B cell (primary cell): ENCODE measurements at regions not wholly inside any gene's neighbourhood (a gene's known extent, or its start where the extent isn't known, plus 50 kb on each side); places are given as distances from the start of the nearest gene placed in this dataset.

ENCODE experiments used
- ATAC-seq: fragments of 200-7000 bp; cut with Tn5 transposase; one replicate; pipeline ENCODE4 v1.10.0; 2021; ENCODE audit warnings: low read depth, mild to moderate bottlenecking, moderate number of reproducible peaks, moderate library complexity
- CTCF ChIA-PET: fragments of 350-600 bp; sonication (Branson Sonifier 250); formaldehyde crosslinking; loops from one replicate; lab custom pipeline; 2021; ENCODE audit warnings: antibody characterized with exemption, inconsistent platforms; lab: Charles Lee
- POLR2A ChIA-PET: fragments of 350-600 bp; sonication (Branson Sonifier 250); formaldehyde crosslinking; loops from one replicate; lab custom pipeline; 2021; ENCODE audit warnings: antibody characterized with exemption; lab: Charles Lee
- DNase-seq: peaks from one replicate; pipeline ENCODE4 v3.0.0; 2013
- H2AFZ ChIP-seq: 2 replicates; pipeline ENCODE4 v1.6.1; 2012; ENCODE audit warnings: mild to moderate bottlenecking, low read depth, low read length; ENCODE audit not compliant: insufficient read depth, poor library complexity, severe bottlenecking
- H3K27ac ChIP-seq, 2 donors: 1 replicate in 1 of 2; 2 replicates in 1 of 2; pipeline ENCODE4 v1.5.1; 2012 to 2013; ENCODE audit warnings: low read length in 2 of 2, mild to moderate bottlenecking in 2 of 2, moderate library complexity in 1 of 2
- H3K27me3 ChIP-seq, 4 experiments: fragments of 200-600 bp in 1 of 4; sonication (generic) in 1 of 4; replicated peaks in 1 of 4; 1 replicate in 2 of 4; 2 replicates in 2 of 4; pipeline versions ENCODE4 v1.6.1 to v1.7.0; 2013 to 2016; ENCODE audit warnings: low read length in 3 of 4, mild to moderate bottlenecking in 2 of 4, mixed read lengths in 1 of 4, moderate library complexity in 1 of 4; ENCODE audit not compliant: insufficient read depth in 4 of 4, control insufficient read depth in 3 of 4; ENCODE audit errors: control extremely low read depth in 1 of 4
- H3K36me3 ChIP-seq, 2 experiments: replicated peaks in 1 of 2; 1 replicate in 1 of 2; 2 replicates in 1 of 2; pipeline versions ENCODE4 v1.6.1 to v1.7.1; 2013; ENCODE audit warnings: low read length in 1 of 2; ENCODE audit not compliant: insufficient read depth in 2 of 2, control insufficient read depth in 1 of 2; ENCODE audit errors: control extremely low read depth in 1 of 2, extremely low read depth in 1 of 2
- H3K4me1 ChIP-seq, 2 donors: fragments of 200-600 bp in 1 of 2; sonication (generic) in 1 of 2; 1 replicate in 1 of 2; 2 replicates in 1 of 2; pipeline versions ENCODE4 v1.5.1 to v1.6.1; 2013 to 2017; ENCODE audit warnings: low read length in 2 of 2; ENCODE audit not compliant: control insufficient read depth in 2 of 2, insufficient read depth in 2 of 2
- H3K4me2 ChIP-seq: replicated peaks from 2 replicates; pipeline ENCODE3; 2012; ENCODE audit warnings: mild to moderate bottlenecking, low read depth, low read length; ENCODE audit not compliant: poor library complexity, severe bottlenecking
- H3K4me3 ChIP-seq, 5 experiments: fragments of 200-600 bp in 1 of 5; sonication (generic) in 1 of 5; 1 replicate in 3 of 5; 2 replicates in 2 of 5; pipeline versions ENCODE4 v1.5.1 to v1.7.0; 2011 to 2016; ENCODE audit warnings: low read length in 4 of 5, mild to moderate bottlenecking in 4 of 5, low read depth in 2 of 5, control low read depth in 1 of 5, moderate library complexity in 1 of 5; ENCODE audit not compliant: insufficient read depth in 1 of 5; ENCODE audit errors: control extremely low read depth in 1 of 5, extremely low read depth in 1 of 5
- H3K79me2 ChIP-seq: fragments of 200-600 bp; sonication (generic); one replicate; pipeline ENCODE4 v1.6.0; 2016; ENCODE audit warnings: low read length; ENCODE audit not compliant: control insufficient read depth, insufficient read depth
- H3K9ac ChIP-seq: fragments of 200-600 bp; sonication (generic); 2 replicates; pipeline ENCODE4 v1.6.1; 2017; ENCODE audit warnings: mild to moderate bottlenecking, low read length, moderate library complexity
- H3K9me3 ChIP-seq, 3 donors: one replicate each; pipeline versions ENCODE4 v1.6.1 to v1.7.1; 2013; ENCODE audit warnings: low read length in 2 of 3; ENCODE audit not compliant: control insufficient read depth in 2 of 3, insufficient read depth in 1 of 3; ENCODE audit errors: control extremely low read depth in 1 of 3
- H4K20me1 ChIP-seq: 2 replicates; pipeline ENCODE4 v1.6.0; 2012; ENCODE audit warnings: mild to moderate bottlenecking, low read length; ENCODE audit not compliant: insufficient read depth, control insufficient read depth, poor library complexity, severe bottlenecking
- H3K27ac Mint-ChIP-seq: one replicate; pipeline ENCODE4 v1.8.0; 2021; ENCODE audit warnings: mixed read lengths
- H3K27me3 Mint-ChIP-seq: one replicate; pipeline ENCODE4 v1.8.0; 2021; ENCODE audit warnings: mixed read lengths
- H3K4me1 Mint-ChIP-seq: one replicate; pipeline ENCODE4 v1.8.0; 2021; ENCODE audit warnings: mixed read lengths
- H3K4me3 Mint-ChIP-seq: one replicate; pipeline ENCODE4 v1.8.0; 2021; ENCODE audit warnings: mixed read lengths
- H3K9me3 Mint-ChIP-seq: one replicate; pipeline ENCODE4 v1.8.0; 2022; ENCODE audit warnings: mixed read lengths; ENCODE audit not compliant: insufficient read depth
- CTCF ChIP-seq: fragments of 200-600 bp; IDR thresholded peaks from one replicate; pipeline ENCODE4 v1.8.0; 2022; ENCODE audit warnings: antibody characterized with exemption, mild to moderate bottlenecking
- EZH2 ChIP-seq: IDR thresholded peaks from 2 replicates; pipeline ENCODE4 v1.6.1; 2012; ENCODE audit warnings: borderline replicate concordance, low read depth, mild to moderate bottlenecking, moderate library complexity, low read length; ENCODE audit not compliant: insufficient read depth, poor library complexity, severe bottlenecking
- WGBS: methylation state at CpG from one replicate; pipeline ENCODE4 v1.1.5; 2013; ENCODE audit warnings: missing lambda C conversion rate; ENCODE audit not compliant: insufficient coverage; 5-methylcytosine and 5-hydroxymethylcytosine counted together
- intact Hi-C: fragments of 100-400 bp; cut with micrococcal nuclease; formaldehyde crosslinking; loops from one replicate; pipeline ENCODE4 v1.10.0; 2022

DNA sequence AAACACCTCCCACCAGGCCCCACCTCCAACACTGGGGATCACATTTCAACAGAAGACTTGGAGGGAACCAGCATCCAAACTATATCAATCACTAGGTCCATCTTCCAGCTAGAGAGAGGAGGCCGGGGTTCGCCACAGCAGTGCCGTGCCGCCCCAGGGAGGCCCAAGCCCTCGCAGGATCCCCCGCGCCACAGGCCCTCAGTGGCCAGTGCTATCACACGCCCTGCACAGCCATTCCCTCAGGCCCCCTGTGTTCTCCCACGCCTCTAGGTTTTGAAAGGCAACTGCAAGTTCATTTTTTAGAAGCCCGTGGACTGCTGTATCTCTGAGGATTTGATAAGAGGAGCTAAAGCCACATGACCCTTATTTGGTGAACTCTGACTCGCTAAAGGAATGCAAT is 136.4 kb downstream of the OAT start:
- 96% methylated on average over 10 of the region's 11 CpGs for WGBS
- Histone ChIP-seq H3K27me3 (no peaks in the 10 kb centered on the region), H3K4me2 (no peak overlapping the region), H3K36me3 (no peaks in the 10 kb centered on the region), H3K9ac (no peak overlapping the region), H4K20me1 (no peaks in the 10 kb centered on the region), H3K9me3 (peaks cover 0 to 15% (median 0%) of the 10 kb centered on the region in 3 donors), H3K27ac (no peak overlapping the region), H2AFZ (no peak overlapping the region), H3K4me3 (no peak overlapping the region), H3K4me1 (peaks cover 9 to 16% of the 10 kb centered on the region in 2 donors), H3K79me2 (no peaks in the 10 kb centered on the region)
- Mint-ChIP-seq H3K9me3 (peaks cover 3% of the 10 kb centered on the region), H3K4me3 (no peak overlapping the region), H3K4me1 (peaks cover 18% of the 10 kb centered on the region), H3K27me3 (no peaks in the 10 kb centered on the region), H3K27ac (no peak overlapping the region)
- intact Hi-C loops: no loop called here
- POLR2A ChIA-PET: no interaction called here
- DNase-seq (no peak), ATAC-seq (no peak)
- CTCF ChIA-PET: no interaction called here
- no peak for TF ChIP-seq CTCF
- TF ChIP-seq EZH2: no peak

DNA sequence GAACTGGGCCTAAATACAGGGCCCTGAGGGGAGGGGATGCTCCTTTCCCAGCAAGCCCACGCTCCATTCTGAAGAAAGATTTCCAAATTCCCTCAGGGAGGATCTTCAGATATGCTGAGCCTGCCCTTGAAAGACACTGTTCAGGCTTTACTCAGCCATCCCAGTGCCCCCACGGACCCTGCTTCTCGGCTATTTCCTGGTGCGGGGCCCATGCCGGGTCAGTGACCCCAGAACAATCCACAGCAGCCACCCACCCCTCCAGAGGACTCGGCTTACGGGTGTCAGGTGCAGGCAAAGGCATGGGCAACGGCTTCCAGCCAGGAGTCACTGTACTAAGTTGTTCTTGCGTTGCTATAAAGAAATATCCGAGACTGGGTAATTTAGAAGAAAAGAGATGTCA is 137.1 kb downstream of the OAT start:
- ChIA-PET CTCF (no interaction called here), POLR2A (no interaction called here)
- Histone ChIP-seq H3K27me3 (no peaks in the 10 kb centered on the region), H3K36me3 (no peaks in the 10 kb centered on the region), H3K4me1 (peaks cover 9 to 16% of the 10 kb centered on the region in 2 donors), H4K20me1 (no peaks in the 10 kb centered on the region), H3K79me2 (no peaks in the 10 kb centered on the region), H2AFZ (no peak overlapping the region), H3K9ac (no peak overlapping the region), H3K27ac (no peak overlapping the region), H3K4me3 (no peak overlapping the region), H3K4me2 (no peak overlapping the region), H3K9me3 (peaks cover 0 to 15% (median 0%) of the 10 kb centered on the region in 3 donors)
- TF ChIP-seq CTCF (no peak), EZH2 (no peak)
- Mint-ChIP-seq H3K4me3 (no peak overlapping the region), H3K27me3 (no peaks in the 10 kb centered on the region), H3K4me1 (peaks cover 18% of the 10 kb centered on the region), H3K9me3 (peaks cover 3% of the 10 kb centered on the region), H3K27ac (no peak overlapping the region)
- 82% methylated on average over 9 of the region's 10 CpGs for WGBS
- no peak for DNase-seq
- ATAC-seq: no peak
- intact Hi-C loops: no loop called here
